Natural killer cell (primary cell): ENCODE measurements at regions not wholly inside any gene's neighbourhood (a gene's known extent, or its start where the extent isn't known, plus 50 kb on each side); places are given as distances from the start of the nearest gene placed in this dataset.

Experiments
- ATAC-seq, 3 donors: fragments of 150-1000 bp in 2 of 3; fragments of 200-7000 bp in 1 of 3; cut with Tn5 transposase; 1 replicate in 1 of 3; 2 replicates in 2 of 3; pipeline ENCODE4 v1.10.0; 2021; ENCODE audit warnings: mild to moderate bottlenecking in 2 of 3, moderate library complexity in 2 of 3
- DNase-seq, 2 donors: peaks; one replicate each; pipeline versions ENCODE4 v3.0.0 to v3.0.0-alpha.2; 2013 to 2021; ENCODE audit warnings: mixed read lengths in 1 of 2
- H3K27ac ChIP-seq: one replicate; pipeline ENCODE4 v1.5.1; 2013; ENCODE audit warnings: mild to moderate bottlenecking, low read length
- H3K27me3 ChIP-seq: one replicate; pipeline ENCODE4 v1.6.1; 2013; ENCODE audit warnings: low read length; ENCODE audit not compliant: control insufficient read depth, insufficient read depth
- H3K36me3 ChIP-seq: one replicate; pipeline ENCODE4 v1.6.1; 2013; ENCODE audit warnings: low read length; ENCODE audit not compliant: control insufficient read depth, insufficient read depth
- H3K4me1 ChIP-seq: one replicate; pipeline ENCODE4 v1.6.1; 2013; ENCODE audit warnings: low read length; ENCODE audit not compliant: control insufficient read depth, insufficient read depth
- H3K4me3 ChIP-seq: one replicate; pipeline ENCODE4 v1.5.1; 2013; ENCODE audit warnings: low read length
- H3K9me3 ChIP-seq: one replicate; pipeline ENCODE4 v1.6.1; 2013; ENCODE audit warnings: low read length; ENCODE audit not compliant: control insufficient read depth, insufficient read depth
- H3K27ac Mint-ChIP-seq, 2 donors: one replicate each; pipeline ENCODE4 v1.8.0; 2022; ENCODE audit warnings: mild to moderate bottlenecking in 2 of 2, mixed read lengths in 2 of 2, moderate library complexity in 1 of 2
- H3K27me3 Mint-ChIP-seq, 2 donors: one replicate each; pipeline ENCODE4 v1.8.0; 2022; ENCODE audit warnings: low read depth in 2 of 2, mixed read lengths in 2 of 2
- H3K36me3 Mint-ChIP-seq: one replicate; pipeline ENCODE4 v1.8.0; 2022; ENCODE audit warnings: mixed read lengths
- H3K4me1 Mint-ChIP-seq, 2 donors: one replicate each; pipeline ENCODE4 v1.8.0; 2022; ENCODE audit warnings: mixed read lengths in 2 of 2
- H3K4me3 Mint-ChIP-seq: one replicate; pipeline ENCODE4 v1.8.0; 2022; ENCODE audit warnings: mild to moderate bottlenecking, moderate library complexity, mixed read lengths
- H3K9me3 Mint-ChIP-seq, 2 donors: one replicate each; pipeline ENCODE4 v1.8.0; 2022; ENCODE audit warnings: mixed read lengths in 2 of 2
- WGBS: methylation state at CpG from one replicate; pipeline ENCODE4 v1.1.7; 2013; ENCODE audit warnings: missing lambda C conversion rate; ENCODE audit not compliant: insufficient coverage; 5-methylcytosine and 5-hydroxymethylcytosine counted together
- intact Hi-C: fragments of 100-400 bp; cut with micrococcal nuclease; formaldehyde crosslinking; loops from one replicate; pipeline ENCODE4 v1.14.2; 2022
- TF ChIP-seq, protein P1 (sequence below): fragments of 200-600 bp; IDR thresholded peaks from one replicate; pipeline ENCODE4 v1.8.0; 2022; ENCODE audit warnings: antibody characterized with exemption

DNA sequence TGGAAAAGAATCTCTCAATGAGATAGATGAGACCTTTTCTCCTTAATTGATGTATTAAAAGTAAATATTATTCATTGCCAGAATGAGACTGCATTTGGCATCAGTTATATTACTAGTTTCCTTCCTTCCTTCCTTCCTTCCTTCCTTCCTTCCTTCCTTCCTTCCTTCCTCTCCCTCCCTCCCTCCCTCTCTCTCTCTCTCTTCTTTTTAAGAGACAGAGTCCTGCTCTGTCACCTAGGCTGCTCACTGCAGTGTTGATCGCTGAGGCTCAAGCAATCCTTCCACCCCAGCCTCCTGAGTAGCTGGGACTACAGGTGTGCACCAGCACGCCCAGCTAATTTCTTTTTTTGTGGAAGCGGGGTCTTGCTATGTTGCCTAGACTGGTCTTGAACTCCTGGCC lies 50.4 kb upstream of the ARX start:
- H3K4me1 ChIP-seq: no peaks in the 10 kb centered on the region
- Mint-ChIP-seq H3K27me3 (no peaks in the 10 kb centered on the region), H3K9me3 (peaks cover 2 to 3% of the 10 kb centered on the region in 2 donors), H3K27ac (no peak overlapping the region), H3K36me3 (no peaks in the 10 kb centered on the region), H3K4me1 (peaks cover 11 to 13% of the 10 kb centered on the region in 2 donors), H3K4me3 (no peak overlapping the region)
- no peaks in the 10 kb centered on the region for H3K36me3 ChIP-seq
- no peak overlapping the region for H3K27ac ChIP-seq
- intact Hi-C loops: no loop called here
- TF ChIP-seq, protein P1, sequence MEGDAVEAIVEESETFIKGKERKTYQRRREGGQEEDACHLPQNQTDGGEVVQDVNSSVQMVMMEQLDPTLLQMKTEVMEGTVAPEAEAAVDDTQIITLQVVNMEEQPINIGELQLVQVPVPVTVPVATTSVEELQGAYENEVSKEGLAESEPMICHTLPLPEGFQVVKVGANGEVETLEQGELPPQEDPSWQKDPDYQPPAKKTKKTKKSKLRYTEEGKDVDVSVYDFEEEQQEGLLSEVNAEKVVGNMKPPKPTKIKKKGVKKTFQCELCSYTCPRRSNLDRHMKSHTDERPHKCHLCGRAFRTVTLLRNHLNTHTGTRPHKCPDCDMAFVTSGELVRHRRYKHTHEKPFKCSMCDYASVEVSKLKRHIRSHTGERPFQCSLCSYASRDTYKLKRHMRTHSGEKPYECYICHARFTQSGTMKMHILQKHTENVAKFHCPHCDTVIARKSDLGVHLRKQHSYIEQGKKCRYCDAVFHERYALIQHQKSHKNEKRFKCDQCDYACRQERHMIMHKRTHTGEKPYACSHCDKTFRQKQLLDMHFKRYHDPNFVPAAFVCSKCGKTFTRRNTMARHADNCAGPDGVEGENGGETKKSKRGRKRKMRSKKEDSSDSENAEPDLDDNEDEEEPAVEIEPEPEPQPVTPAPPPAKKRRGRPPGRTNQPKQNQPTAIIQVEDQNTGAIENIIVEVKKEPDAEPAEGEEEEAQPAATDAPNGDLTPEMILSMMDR: no peak
- peaks cover 5% of the 10 kb centered on the region for H3K9me3 ChIP-seq
- H3K27me3 ChIP-seq: no peaks in the 10 kb centered on the region
- ATAC-seq (no peak), DNase-seq (no peak)
- 95% methylated on average over 3 of the region's 3 CpGs for WGBS
- H3K4me3 ChIP-seq: no peak overlapping the region
